ENCODE measurements at regions not wholly inside any gene's neighbourhood (a gene's known extent, or its start where the extent isn't known, plus 50 kb on each side); places are given as distances from the start of the nearest gene placed in this dataset.

DNA sequence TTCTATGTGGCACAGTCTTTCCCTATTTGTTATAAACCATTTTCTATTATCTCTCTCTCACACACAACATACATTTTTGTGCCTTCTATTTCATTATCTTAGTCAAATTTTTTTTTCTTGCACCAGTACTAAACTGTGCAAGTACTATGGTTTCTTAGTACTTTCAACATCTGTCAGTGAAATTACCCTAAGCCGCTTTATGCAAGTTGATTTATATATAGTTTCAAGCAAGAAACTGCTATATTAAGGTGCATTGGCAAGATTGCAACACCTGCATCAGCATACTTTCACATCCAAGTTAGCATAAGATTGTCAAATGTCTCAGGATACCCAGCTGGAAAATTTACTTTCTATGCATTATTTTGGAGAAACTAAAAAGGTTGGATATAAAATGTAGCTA, 180.2 kb upstream of the FSTL5 start:
- DNase-seq: no peak

DNA sequence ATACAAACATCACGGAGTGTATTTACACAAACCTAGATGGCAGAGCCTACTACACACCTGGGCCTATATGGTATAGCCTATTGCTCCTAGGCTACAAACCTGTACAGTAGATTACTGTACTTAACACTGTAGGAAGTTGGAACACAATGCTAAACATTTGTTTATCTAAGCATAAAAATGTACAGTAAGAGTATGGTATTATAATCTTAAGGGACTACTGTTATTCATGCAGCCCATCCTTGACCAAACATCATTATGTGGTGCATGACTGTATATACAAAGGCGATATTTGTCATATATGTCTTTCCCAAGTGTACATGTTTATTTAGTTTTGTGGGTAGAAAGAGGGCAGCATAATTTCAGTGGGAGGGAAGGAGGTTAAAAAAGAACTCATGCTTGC, 177.7 kb upstream of the FSTL5 start:
- no peak for DNase-seq

DNA sequence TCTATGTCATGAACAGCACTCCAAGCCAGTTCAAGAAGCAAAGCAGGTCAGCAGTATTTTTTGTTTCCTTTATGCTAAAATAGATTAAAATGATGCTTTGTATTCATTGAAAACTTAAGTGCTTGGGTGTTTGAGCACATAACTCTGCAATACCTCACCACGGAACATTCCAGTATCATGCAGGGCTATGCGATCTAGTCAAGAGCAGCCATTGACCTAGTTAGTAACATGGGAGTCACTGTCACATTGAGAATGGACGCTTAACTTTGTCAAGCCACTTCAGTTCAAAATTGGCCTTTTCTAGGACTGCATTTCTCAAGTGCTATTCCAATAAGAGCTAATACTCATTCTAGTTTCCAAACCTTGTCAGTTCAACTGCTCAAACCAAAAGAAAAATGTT, 160.1 kb upstream of the FSTL5 start:
- DNase-seq: peak; percentile 1

DNA sequence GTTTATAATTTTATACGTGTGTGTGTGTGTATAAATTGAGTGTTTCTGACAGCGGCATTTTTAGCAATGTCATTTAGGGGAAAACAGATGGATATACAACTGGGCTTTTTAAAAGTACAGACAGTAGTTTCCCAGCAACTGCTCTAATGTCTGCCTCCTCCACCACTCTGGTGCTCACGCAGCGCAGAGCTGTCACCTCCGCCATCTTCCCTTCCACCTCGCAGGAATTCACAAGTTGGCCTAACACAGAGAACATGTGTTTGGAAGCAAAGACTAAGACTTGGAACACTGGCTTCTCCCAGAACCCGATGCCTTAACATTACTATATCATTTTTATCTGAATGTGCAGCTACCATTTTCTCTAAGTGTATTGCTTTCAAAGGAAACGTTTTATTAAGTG, 158.3 kb upstream of the FSTL5 start:
- DNase-seq: no peak

DNA sequence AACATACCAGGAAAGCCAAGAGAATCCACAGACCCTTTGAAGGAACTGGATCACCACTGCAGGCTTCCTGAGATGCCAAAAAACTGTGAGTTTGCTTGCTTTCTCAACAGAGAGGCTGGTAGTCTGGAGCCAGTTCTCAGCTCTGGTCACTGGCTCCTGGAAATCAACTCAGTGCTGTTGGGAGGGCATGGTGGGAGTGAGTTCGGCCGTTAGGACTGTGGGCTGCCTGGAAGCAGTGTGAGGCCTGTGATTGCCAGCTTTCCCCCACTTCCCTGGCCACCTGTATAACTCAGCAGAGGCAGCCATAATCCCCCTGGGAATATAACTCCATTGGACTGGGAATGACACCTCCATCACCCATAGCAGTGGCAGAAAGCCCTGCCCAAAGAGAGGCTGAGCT, 122.0 kb upstream of the FSTL5 start:
- no peak for DNase-seq

DNA sequence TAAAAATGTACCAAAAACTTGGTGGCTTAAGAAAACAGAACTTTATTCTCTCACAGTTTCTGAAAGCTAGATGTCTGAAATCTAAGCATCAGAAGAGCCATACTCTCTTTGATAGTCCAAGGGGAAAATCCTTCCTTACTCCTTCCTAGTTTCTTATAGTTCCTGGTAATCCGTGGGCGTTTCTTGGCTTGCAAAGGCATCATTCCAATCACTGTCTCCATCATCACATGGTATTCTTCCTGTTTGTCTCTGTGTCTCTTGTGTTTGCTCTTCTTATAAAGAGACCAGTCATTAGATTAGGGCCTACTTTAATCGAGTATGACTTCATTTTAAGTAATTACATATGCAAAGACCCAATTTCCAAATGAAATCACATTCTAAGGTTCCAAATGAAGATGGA, 118.9 kb upstream of the FSTL5 start:
- DNase-seq: no peak

DNA sequence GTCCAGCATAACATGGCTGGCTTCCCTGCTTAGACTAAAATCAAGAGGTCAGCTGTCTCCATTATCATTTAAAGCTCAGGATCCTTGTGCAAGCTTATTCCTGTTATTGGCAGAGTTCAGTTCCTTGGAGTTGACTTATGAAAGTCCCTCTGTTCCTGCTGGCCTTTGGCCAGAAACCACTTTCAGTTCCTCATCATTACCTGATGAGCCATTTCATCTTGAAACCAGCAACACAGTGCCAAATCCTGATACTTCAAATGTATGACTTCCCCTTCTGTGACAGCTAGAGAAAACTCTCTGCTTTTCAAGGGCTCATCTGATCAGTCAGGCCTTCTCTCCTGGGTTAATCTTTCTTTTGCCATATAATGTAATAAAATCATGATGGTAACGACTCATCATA, 110.6 kb upstream of the FSTL5 start:
- DNase-seq: no peak

DNA sequence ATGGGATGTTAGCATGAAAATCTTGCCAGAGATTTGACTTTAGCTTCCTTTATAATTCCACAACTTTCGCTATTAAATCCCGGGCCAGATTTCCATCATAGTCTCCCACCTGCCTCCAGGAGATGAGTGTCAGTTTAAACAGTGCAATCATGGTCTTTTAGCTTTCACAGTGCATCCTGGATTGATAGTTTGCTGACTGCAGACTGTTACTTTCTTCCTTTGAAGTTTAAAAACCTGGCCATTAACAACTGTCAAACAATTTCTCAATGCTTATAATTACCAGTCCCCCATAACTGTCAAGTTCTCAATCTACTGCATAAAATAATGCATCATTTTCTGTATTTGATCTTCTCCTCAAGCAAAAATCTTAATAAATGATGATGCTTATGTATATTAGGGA, 108.4 kb upstream of the FSTL5 start:
- no peak for DNase-seq

DNA sequence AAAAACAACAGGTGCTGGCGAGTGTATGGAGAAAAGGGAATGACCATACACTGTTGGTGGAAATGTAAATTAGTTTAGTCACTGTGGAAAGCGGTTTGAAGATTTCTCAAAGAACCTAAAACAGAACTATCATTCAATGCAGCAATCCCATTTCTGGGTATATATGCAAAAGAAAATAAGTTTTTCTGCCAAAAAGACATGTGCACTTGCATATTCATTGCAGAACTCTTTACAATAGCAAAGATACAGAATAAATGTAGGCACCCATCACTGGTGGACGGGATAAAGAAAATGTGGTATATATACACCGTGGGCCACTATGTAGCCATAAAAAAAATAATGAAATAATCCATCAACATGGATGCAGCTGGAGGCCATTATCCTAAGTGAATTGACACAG, 105.1 kb upstream of the FSTL5 start:
- DNase-seq: no peak

DNA sequence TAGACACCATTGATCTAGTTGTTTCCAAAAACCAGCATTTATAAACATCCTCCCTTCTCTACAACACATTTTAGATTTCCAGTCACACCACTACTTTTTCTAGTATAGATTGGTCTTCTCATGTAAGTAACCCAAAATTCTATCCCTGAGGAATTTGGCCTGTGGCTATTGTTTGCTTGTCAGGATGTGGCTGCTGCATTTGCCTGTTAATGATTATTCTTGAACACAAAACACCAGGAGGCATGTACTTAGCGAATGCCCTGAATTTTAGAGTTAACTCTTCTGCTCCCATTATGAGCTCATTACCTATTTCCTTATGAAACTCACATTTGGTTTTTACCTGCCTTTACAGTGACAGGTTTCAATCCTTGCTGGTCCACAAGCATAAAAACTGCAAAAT, 102.0 kb upstream of the FSTL5 start:
- no peak for DNase-seq

DNA sequence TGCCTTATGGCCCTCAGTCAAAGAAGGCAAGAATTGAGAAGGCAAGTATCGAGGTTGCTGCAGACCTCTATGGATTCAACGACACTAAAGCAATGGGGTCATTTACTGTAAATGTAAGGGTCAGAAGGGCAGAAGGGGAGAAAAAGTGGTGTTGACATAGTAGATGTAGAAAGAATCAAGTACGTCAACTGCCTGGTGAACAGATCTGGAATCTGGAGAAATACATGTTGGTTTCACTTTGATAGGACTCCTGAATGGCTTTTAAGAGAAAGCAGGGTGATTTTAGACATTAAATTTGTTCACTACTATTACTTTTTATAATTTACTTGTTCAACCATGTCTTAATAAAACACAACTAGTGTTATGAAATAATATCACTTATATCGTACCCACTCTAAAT, 81.3 kb upstream of the FSTL5 start:
- DNase-seq: no peak

DNA sequence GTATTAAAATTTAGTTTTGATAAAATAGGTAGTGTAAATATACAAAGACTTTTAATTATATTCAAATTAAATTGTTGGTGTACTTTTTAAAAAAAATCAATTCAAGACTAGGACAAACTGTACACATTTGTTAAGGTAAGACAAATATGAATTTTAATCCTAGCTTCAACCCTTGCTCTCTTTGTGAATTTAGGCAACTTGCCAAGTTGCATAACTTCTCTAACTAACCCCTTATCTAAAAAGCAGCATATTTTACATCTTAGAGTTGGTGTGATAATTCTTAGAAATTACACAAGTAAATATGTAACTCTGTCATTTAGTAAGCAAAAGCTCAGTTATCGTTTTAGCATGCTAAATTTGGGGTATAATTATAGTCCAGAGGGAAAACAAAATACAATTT, 78.1 kb upstream of the FSTL5 start:
- peak; percentile 2 for DNase-seq

DNA sequence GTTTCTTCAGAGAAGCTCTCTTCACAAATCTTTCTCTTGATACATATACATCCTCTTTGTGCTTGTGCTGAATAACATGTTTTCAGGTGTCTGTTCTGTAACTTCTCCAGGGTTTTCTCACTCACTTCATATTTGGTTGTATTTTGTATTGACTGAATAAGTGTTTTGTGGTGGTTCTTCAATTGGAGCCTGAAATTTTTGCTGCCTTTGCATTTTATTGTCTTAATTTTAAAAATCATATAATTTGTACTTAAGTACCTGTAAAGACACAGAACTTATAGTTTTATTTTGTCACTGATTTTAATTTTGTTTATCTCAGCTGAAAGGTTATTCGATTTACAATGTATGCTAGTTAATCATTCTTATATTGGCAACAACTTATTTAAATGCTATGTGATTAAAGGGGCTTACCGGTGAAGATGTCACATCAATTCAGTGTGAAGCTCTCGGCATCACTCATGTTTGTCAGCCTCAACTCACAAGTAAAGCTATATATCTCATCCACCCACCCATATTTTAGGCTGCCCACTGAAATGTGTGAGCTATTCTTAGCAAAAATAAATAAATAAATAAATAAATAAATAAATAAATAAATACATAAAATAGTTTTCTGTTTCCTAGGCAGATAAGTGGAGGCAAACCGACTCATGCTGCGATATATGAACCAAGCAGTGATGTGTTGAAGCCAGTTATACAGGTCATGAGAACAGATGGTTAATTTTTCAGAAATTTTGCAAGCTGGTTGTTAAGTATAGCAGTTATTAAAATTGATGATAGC, 76.4 kb upstream of the FSTL5 start:
- no peak for DNase-seq

DNA sequence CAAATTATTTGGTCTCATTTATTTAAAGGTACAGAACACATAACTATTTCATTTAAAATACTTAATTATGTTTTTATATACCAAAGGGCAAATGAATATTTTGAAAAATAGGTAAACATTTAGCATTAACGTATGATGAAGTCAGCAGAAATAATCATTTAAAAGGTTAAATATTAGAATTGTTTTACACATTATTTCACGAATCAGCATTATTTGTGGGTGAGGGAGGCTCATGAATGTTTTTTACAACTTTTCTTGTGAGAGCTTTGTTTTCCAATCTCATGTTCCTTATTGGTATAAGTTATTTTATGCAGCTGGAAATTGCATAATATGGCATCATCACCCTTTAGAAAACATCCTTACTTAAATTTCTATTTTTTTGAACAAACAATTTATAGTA, 73.9 kb upstream of the FSTL5 start:
- no peak for DNase-seq

DNA sequence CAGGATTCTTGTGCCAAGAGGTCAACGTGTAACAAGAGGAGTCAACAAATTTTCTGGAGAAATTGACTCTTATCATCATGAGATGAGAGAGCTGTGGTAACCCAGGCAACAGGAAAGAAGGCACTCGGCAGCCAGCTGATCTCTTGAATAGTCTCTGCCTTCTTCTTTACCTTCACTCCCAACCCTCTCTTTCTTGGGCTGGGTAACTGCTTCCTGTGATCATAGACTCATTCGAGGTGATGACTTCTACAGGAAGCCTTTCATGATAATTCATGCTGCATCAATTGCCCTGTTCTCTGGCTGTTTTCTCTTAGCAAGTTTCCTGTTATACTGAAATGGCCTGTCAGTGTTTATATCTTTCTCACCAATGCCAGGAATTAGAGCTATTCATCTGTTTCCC, 70.8 kb upstream of the FSTL5 start:
- no peak for DNase-seq

DNA sequence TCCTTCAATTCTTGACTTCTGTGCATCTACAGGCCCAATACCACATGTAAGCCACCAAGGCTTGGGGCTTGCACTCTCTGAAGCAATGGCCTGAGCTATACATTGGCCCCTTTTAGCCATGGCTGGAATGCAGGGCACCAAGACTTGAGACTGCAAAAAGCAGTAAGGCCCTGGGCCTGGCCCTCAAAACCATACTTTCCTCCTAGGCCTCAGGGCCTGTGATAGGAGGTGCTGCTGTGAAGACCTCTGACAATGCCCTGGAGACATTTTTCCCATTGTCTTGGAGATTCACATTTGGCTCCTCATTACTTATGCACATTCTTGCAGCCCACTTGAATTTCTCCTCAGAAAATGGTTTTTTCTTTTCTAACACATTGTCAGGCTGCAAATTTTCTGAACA, 68.5 kb upstream of the FSTL5 start:
- no peak for DNase-seq

DNA sequence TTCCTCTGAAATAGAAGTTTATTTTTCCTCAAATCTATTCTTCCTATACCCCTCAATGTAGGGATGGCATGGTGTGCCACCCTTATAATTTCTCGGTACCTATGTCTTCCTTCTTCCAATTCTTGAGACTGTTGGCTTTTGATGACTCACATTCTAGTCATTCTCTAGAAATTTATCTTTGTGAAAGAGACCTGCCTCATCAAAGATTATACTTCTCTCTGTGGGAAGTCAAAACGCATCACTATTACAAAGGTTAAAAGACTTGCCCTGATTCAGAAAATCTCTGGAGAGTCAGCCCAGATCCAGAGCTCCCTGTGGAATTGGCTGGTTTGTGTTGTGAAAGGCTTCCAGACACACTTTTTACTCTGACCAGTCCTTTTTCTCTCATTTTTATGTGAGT, 65.9 kb upstream of the FSTL5 start:
- DNase-seq: peak; percentile 6

DNA sequence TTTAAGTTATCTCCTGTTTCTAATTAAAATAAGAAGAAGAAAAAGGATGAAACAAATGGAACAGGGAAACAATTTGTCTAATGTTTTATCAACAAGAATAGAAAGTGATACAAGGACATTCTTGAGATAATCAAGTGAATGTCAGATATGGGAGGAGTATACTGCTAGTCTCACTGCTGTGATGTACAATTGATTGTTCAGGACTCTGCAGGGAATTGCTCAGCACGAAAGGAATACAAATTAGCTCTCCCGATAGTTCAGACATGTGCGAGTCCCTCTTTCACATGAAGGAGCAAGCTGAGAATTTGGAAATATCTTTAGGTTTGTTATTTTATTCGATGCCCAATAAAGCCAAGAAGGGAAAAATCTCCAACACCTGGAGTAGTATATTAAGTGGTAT, 57.3 kb upstream of the FSTL5 start:
- DNase-seq: no peak
